ENCODE measurements at regions not wholly inside any gene's neighbourhood (a gene's known extent, or its start where the extent isn't known, plus 50 kb on each side); places are given as distances from the start of the nearest gene placed in this dataset.

DNA sequence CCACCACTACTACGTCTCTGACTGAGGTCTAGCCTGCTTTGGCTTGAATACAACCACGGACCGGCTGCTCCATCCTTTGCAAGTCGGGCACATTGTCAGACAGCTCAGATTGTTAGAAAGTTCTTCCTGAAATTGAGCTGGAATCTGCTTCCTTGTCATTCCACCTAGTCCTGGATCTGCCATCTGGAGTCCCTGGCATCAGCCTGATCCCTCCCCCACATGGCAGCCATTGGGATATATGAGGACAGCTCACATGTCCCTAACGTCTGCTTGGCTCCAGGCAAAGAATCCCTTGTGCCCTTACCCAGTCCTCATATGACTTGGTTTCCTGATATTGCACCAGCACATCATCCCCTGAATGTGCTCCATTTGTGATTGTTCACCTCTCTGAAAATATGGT lies 56.3 kb upstream of the SYT6 start:
- peaks cover 79% of the 10 kb centered on the region for H3K27me3 Mint-ChIP-seq (ENCODE audit: insufficient read depth, unreplicated experiment)
- H3K9me3 Mint-ChIP-seq (ENCODE audit: unreplicated experiment), result no peaks in the 10 kb centered on the region
- BruUV-seq (replicated peaks), result no TSS peak
- no peak for DNase-seq (ENCODE audit: unreplicated experiment)
- no peaks in the 10 kb centered on the region for H3K4me1 Mint-ChIP-seq (ENCODE audit: insufficient read depth, unreplicated experiment)
- intact Hi-C loops (cut with micrococcal nuclease), result no loop called here
- H3K36me3 Mint-ChIP-seq (ENCODE audit: insufficient read depth, unreplicated experiment), result no peaks in the 10 kb centered on the region
- POLR2A ChIA-PET, result interaction anchor here (0.6 to 1.1 kb wide), 2 partner anchors 10 to 87 kb away, joined by 3 read pairs; no protein-coding TSS in a partner anchor
- no peak overlapping the region for H3K4me3 Mint-ChIP-seq (ENCODE audit: unreplicated experiment)
- TF ChIP-seq, protein P1, sequence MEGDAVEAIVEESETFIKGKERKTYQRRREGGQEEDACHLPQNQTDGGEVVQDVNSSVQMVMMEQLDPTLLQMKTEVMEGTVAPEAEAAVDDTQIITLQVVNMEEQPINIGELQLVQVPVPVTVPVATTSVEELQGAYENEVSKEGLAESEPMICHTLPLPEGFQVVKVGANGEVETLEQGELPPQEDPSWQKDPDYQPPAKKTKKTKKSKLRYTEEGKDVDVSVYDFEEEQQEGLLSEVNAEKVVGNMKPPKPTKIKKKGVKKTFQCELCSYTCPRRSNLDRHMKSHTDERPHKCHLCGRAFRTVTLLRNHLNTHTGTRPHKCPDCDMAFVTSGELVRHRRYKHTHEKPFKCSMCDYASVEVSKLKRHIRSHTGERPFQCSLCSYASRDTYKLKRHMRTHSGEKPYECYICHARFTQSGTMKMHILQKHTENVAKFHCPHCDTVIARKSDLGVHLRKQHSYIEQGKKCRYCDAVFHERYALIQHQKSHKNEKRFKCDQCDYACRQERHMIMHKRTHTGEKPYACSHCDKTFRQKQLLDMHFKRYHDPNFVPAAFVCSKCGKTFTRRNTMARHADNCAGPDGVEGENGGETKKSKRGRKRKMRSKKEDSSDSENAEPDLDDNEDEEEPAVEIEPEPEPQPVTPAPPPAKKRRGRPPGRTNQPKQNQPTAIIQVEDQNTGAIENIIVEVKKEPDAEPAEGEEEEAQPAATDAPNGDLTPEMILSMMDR (IDR thresholded peaks at IDR 0.05; ENCODE audit: unreplicated experiment), result no peak
- CTCF ChIA-PET, result interaction anchor here (0.7 kb wide), 1 partner anchor 147 kb away, joined by 3 read pairs; no protein-coding TSS in a partner anchor
- no peak overlapping the region for H3K27ac Mint-ChIP-seq (ENCODE audit: low read depth, unreplicated experiment)

DNA sequence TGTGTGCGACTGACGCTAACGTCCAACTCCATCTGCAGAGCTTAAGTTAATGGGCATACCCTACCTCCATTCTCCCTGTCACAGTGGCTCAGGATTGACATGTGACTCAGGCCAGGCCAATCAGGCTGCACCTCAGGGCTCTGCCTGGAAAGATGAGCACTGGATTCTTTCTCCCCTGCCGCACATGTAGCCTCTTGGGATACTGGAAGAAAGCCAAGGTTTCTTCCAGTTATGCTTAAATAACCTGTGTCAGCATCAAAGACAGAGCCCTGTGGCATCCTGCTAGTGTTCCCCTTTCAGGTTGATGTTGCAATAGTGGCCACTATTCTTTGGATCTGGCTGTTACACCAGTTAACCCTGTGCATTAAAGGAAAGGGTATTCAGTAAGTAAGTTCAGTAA lies 55.0 kb upstream of the SYT6 start:
- TF ChIP-seq, protein P1 (IDR thresholded peaks at IDR 0.05; ENCODE audit: unreplicated experiment), result no peak
- H3K9me3 Mint-ChIP-seq (ENCODE audit: unreplicated experiment), result no peaks in the 10 kb centered on the region
- peaks cover 3% of the 10 kb centered on the region for H3K4me1 Mint-ChIP-seq (ENCODE audit: insufficient read depth, unreplicated experiment)
- BruUV-seq (replicated peaks), result no TSS peak
- ChIA-PET CTCF (interaction anchor here (0.7 kb wide), 1 partner anchor 178 kb away, joined by 3 read pairs; no protein-coding TSS in a partner anchor), POLR2A (interaction anchor here (1.1 kb wide), 1 partner anchor 86 kb away, joined by 3 read pairs; no protein-coding TSS in a partner anchor)
- DNase-seq (ENCODE audit: unreplicated experiment), result peak; percentile 61
- intact Hi-C loops (cut with micrococcal nuclease), result no loop called here
- no peak overlapping the region for H3K27ac Mint-ChIP-seq (ENCODE audit: low read depth, unreplicated experiment)
- peaks cover 81% of the 10 kb centered on the region for H3K27me3 Mint-ChIP-seq (ENCODE audit: insufficient read depth, unreplicated experiment)
- H3K4me3 Mint-ChIP-seq (ENCODE audit: unreplicated experiment), result no peak overlapping the region
- no peaks in the 10 kb centered on the region for H3K36me3 Mint-ChIP-seq (ENCODE audit: insufficient read depth, unreplicated experiment)

DNA sequence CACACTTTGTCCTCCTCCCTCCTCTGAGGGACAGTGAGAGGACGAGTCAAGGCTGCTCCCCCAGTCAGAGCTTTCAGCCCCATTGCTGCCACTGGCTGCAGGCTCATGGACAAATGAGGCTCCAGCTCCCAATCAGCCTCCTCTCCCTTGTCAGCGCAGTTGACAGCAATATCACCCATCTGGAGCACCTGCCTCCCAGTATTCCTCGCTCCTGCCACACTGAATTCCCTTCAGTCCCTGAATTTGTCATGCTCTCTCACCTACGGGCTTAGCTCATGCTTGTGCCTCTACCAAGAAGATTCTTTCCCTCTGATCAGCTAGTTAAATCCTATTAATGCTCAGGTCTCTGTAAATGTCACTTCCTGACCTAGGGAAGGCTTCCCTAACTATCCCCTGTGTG lies 54.4 kb upstream of the SYT6 start:
- Mint-ChIP-seq H3K4me3 (ENCODE audit: unreplicated experiment) (no peak overlapping the region), H3K36me3 (ENCODE audit: insufficient read depth, unreplicated experiment) (no peaks in the 10 kb centered on the region), H3K9me3 (ENCODE audit: unreplicated experiment) (no peaks in the 10 kb centered on the region), H3K27ac (ENCODE audit: low read depth, unreplicated experiment) (no peak overlapping the region), H3K4me1 (ENCODE audit: insufficient read depth, unreplicated experiment) (peaks cover 5% of the 10 kb centered on the region), H3K27me3 (ENCODE audit: insufficient read depth, unreplicated experiment) (peaks cover 81% of the 10 kb centered on the region)
- ChIA-PET CTCF (interaction anchor here (0.7 kb wide), 1 partner anchor 178 kb away, joined by 3 read pairs; no protein-coding TSS in a partner anchor), POLR2A (no interaction called here)
- intact Hi-C loops (cut with micrococcal nuclease), result no loop called here
- BruUV-seq (replicated peaks), result no TSS peak
- no peak for DNase-seq (ENCODE audit: unreplicated experiment)
- TF ChIP-seq, protein P1 (IDR thresholded peaks at IDR 0.05; ENCODE audit: unreplicated experiment), result no peak

DNA sequence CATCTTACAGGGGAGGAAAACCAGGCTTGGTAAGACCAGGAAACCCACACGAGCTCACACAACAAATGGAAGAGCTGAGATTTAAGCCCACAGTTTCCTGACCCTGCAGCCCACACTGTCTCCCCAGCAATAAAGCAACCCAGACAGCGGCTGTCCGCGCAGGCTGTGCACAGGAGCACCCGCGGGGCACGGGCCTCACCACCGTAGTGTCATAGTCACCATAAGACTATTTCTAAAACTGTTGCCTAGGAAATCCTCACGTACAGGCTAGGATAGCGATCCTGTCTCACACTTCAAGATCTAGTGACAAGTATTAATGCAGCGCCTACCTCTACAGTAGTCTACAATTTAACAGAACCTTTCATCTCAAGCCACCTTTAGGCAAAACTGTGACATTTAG lies 54.0 kb upstream of the SYT6 start:
- no peak for DNase-seq (ENCODE audit: unreplicated experiment)
- no peaks in the 10 kb centered on the region for H3K9me3 Mint-ChIP-seq (ENCODE audit: unreplicated experiment)
- BruUV-seq (replicated peaks), result no TSS peak
- H3K27ac Mint-ChIP-seq (ENCODE audit: low read depth, unreplicated experiment), result no peak overlapping the region
- TF ChIP-seq, protein P1 (IDR thresholded peaks at IDR 0.05; ENCODE audit: unreplicated experiment), result no peak
- H3K36me3 Mint-ChIP-seq (ENCODE audit: insufficient read depth, unreplicated experiment), result no peaks in the 10 kb centered on the region
- H3K27me3 Mint-ChIP-seq (ENCODE audit: insufficient read depth, unreplicated experiment), result peaks cover 81% of the 10 kb centered on the region
- intact Hi-C loops (cut with micrococcal nuclease), result no loop called here
- ChIA-PET POLR2A (no interaction called here), CTCF (no interaction called here)
- H3K4me1 Mint-ChIP-seq (ENCODE audit: insufficient read depth, unreplicated experiment), result peaks cover 5% of the 10 kb centered on the region
- H3K4me3 Mint-ChIP-seq (ENCODE audit: unreplicated experiment), result no peak overlapping the region

All from MCF 10A (cell line).